Skeletal muscle tissue (tissue), 3 donors: ENCODE measurements at regions not wholly inside any gene's neighbourhood (a gene's known extent, or its start where the extent isn't known, plus 50 kb on each side); places are given as distances from the start of the nearest gene placed in this dataset.

Experiments used
- H3K27ac ChIP-seq: one replicate; pipeline ENCODE4 v1.7.0; 2013; ENCODE audit warnings: mild to moderate bottlenecking, low read depth, low read length, inconsistent platforms
- H3K27me3 ChIP-seq, 3 donors: one replicate each; pipeline ENCODE4 v1.7.0; 2013; ENCODE audit warnings: low read length in 3 of 3; ENCODE audit not compliant: control insufficient read depth in 3 of 3, insufficient read depth in 3 of 3
- H3K36me3 ChIP-seq, 3 donors: one replicate each; pipeline ENCODE4 v1.7.0; 2013; ENCODE audit warnings: low read length in 3 of 3; ENCODE audit not compliant: control insufficient read depth in 3 of 3, insufficient read depth in 3 of 3
- H3K4me1 ChIP-seq, 3 donors: one replicate each; pipeline ENCODE4 v1.7.0; 2013; ENCODE audit warnings: low read length in 3 of 3, mild to moderate bottlenecking in 3 of 3; ENCODE audit not compliant: control insufficient read depth in 3 of 3, insufficient read depth in 3 of 3
- H3K4me3 ChIP-seq, 3 donors: one replicate each; pipeline ENCODE4 v1.7.0; 2013; ENCODE audit warnings: low read length in 3 of 3
- H3K9ac ChIP-seq, 3 donors: one replicate each; pipeline ENCODE4 v1.7.0; 2013; ENCODE audit warnings: low read length in 3 of 3, mild to moderate bottlenecking in 3 of 3, moderate library complexity in 2 of 3, low read depth in 1 of 3
- H3K9me3 ChIP-seq, 3 donors: one replicate each; pipeline ENCODE4 v1.7.0; 2013; ENCODE audit warnings: low read length in 3 of 3; ENCODE audit not compliant: control insufficient read depth in 3 of 3
- donor health status: Osteomylitis.

DNA sequence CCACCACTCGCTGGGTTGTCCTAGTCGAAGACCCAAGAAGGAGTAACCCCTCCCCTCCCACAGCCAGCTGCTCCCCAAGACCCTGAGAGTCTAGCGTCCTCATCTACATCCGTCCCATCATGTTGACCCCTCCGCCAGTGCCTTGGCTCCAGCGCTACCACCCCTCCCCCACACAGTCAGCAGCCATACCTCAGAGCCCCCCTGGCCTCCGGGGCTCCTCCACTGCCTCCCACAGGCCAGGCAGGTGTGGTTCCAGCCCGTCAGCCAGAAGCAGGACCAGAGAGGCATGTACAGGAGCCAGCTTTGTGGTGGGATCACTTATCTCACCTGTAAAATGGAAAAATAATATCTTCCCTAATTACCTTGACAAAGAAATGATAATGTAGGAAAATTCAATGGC lies 51.5 kb upstream of the PHF21B start:
- H3K4me3 ChIP-seq: no peak overlapping the region
- H3K4me1 ChIP-seq: no peaks in the 10 kb centered on the region
- peaks cover 8 to 28% (median 26%) of the 10 kb centered on the region in 3 donors for H3K27me3 ChIP-seq
- no peaks in the 10 kb centered on the region for H3K36me3 ChIP-seq
- no peak overlapping the region for H3K9ac ChIP-seq
- no peaks in the 10 kb centered on the region for H3K9me3 ChIP-seq
- no peak overlapping the region for H3K27ac ChIP-seq

DNA sequence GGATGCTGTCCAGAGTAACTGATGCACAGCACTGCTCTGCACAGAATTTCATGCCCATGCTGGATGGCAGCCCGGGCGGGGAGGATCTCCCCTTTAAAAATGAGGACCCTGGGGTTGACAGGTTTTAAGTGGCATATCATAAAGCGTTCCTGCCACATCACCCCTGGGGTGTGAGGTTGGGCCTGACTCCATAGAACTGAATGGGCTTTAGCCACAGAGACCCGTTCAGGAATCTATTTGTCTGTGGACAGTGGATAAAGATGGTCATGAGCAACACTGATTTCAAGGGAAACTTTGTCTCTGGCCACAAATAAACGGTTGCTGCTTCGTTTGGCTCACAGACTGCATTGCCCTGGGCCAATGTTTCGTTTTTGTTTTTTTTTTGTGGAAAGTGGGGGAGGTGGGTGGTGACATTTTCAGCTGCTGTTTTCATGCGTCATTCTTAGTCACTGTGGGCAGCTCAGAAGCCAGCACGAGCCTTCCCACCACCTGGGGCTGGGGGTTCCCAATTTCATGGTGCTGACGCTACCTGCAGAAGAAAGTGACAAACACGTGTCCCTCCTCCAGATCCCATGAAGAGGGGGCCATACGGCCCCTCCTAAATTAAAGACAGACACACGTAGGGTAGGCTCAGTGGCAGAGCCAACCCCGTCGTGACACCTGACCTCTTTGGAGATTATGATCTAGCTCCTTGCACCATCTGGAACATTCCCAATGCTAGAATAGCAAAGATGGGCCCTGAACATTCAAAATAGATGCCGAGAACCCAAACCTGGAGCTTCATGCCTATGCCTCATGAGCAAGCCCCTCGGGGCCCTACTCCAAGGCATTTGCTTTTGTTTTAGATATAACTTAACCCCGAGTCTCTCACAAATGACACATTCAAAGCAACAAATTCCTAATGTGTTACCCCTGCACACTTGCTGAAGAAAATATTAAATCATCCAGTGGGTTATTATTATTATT lies 54.8 kb upstream of the PHF21B start:
- Histone ChIP-seq H3K4me3 (no peak overlapping the region), H3K9ac (no peak overlapping the region), H3K27ac (no peak overlapping the region), H3K9me3 (peaks cover 0 to 3% (median 0%) of the 10 kb centered on the region in 3 donors), H3K36me3 (no peaks in the 10 kb centered on the region), H3K4me1 (no peaks in the 10 kb centered on the region), H3K27me3 (peaks cover 7 to 24% (median 18%) of the 10 kb centered on the region in 3 donors)

DNA sequence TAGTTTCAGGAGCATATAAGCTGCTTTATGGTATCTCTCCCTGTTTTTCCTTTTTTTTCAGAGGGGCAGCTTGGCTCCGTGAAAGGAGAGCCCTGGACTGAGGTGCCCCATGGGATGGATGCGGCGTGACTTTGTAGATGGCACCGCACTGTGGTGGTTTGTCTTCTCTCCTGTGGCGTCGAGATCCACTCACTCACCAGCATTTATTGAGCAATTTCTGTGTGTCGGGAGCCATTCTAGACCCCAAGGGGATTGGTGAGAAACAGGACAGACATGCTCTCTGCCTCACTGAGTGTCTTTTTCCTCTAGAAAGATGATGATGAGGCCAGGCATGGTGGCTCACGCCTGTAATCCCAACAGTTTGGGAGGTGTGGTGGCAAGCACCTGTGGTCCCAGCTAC lies 55.9 kb upstream of the PHF21B start:
- H3K4me3 ChIP-seq: no peak overlapping the region
- no peaks in the 10 kb centered on the region for H3K4me1 ChIP-seq
- no peak overlapping the region for H3K9ac ChIP-seq
- no peaks in the 10 kb centered on the region for H3K36me3 ChIP-seq
- peaks cover 7 to 24% (median 20%) of the 10 kb centered on the region in 3 donors for H3K27me3 ChIP-seq
- peaks cover 0 to 3% (median 0%) of the 10 kb centered on the region in 3 donors for H3K9me3 ChIP-seq
- H3K27ac ChIP-seq: no peak overlapping the region

DNA sequence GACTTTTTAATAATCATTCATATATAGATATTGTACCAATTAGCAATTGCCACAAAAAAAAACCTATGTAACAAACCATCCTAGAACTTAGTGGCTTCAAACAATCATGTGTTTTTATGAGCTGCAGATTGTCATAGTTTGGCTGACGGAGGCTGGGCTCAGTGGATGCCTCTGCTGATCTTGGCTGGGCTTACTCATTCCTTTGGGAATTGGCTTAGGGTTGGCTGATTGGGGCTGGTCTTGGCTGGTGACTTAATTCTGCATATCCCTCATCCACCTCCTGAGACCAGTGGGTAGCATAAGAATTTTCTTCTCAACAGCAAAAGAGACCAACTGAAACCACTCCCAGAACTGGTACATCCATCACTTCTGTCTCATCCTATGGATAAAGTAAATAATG lies 57.9 kb upstream of the PHF21B start:
- no peak overlapping the region for H3K4me3 ChIP-seq
- H3K4me1 ChIP-seq: no peaks in the 10 kb centered on the region
- no peaks in the 10 kb centered on the region for H3K36me3 ChIP-seq
- H3K9me3 ChIP-seq: peaks cover 0 to 3% (median 0%) of the 10 kb centered on the region in 3 donors
- no peak overlapping the region for H3K27ac ChIP-seq
- H3K27me3 ChIP-seq: peaks cover 15 to 29% (median 21%) of the 10 kb centered on the region in 3 donors
- H3K9ac ChIP-seq: no peak overlapping the region

DNA sequence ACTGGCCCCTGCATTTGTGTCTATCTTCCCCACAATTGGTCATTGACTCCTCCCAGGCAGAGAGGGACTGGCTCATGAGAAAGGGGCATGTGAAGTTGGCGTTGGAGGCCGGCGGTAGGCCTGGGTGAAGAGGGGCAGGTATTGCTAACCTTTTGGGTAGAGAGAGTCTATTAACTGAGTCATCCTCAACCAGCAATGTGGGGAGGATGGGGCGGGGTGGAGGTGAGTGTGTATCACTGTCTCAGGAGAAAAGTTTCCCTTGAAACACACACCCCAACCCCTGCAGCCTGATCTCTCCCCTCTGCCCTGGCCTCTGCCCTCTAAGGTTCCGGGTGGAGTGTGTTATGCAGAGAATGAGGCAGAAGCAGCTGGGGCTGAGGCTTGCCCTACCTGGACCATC lies 60.1 kb upstream of the PHF21B start:
- no peak overlapping the region for H3K27ac ChIP-seq
- H3K36me3 ChIP-seq: no peaks in the 10 kb centered on the region
- no peak overlapping the region for H3K9ac ChIP-seq
- H3K27me3 ChIP-seq: peaks cover 22 to 29% (median 29%) of the 10 kb centered on the region in 3 donors
- peaks cover 0 to 3% (median 0%) of the 10 kb centered on the region in 3 donors for H3K9me3 ChIP-seq
- no peaks in the 10 kb centered on the region for H3K4me1 ChIP-seq
- H3K4me3 ChIP-seq: no peak overlapping the region

DNA sequence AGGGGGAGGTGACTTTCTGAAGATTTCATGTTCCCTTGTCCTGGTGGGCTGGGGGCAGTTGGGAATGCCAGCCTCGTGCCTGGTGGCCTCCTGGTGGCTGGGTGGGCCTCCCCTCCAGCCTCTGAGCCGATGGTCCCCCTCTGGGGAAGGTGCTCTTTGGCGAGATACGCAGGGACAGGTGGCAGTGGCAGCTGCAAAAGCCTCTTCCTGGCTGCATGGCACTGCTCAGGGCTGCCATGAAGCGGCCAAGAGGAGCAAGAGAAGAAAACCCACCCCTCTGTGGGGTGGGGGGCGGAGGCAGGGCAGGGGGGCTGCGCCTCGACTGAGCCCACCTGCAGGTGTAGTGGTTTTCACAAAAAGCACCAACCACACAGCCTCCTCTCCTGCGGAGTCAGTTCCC lies 61.8 kb upstream of the PHF21B start:
- Histone ChIP-seq H3K36me3 (no peaks in the 10 kb centered on the region), H3K4me1 (no peaks in the 10 kb centered on the region), H3K9ac (no peak overlapping the region), H3K9me3 (peaks cover 0 to 3% (median 0%) of the 10 kb centered on the region in 3 donors), H3K27me3 (peaks cover 36 to 42% (median 40%) of the 10 kb centered on the region in 3 donors), H3K4me3 (no peak overlapping the region), H3K27ac (no peak overlapping the region)

DNA sequence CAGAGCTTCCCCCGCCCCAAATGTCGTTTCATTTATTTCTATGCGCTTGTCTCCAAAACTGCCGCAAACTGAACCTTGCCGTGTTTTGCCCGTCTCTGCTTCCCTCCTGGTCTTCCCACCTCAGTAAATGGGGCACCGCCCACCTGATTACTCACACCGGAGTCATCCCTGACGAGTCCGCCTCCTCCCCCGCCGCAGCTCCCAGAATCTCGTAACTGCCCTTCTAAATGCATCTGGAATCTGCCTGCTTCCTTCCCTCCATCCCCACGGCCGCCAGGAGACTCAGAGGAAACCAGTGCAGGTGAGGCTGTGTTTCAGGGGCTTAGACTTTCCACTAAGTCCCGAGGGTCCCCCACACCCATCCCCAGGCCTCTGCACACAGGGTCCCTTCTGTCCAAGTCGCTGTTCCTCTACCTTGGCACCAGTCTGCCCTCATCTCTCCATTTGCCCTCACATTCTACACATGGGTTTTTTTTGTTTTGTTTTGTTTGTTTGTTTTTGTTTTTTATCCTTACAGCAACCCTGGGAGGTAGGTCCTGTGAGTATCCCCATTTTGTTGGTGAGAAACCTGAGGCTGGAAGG lies 62.6 kb upstream of the PHF21B start:
- Histone ChIP-seq H3K4me1 (no peaks in the 10 kb centered on the region), H3K9ac (no peak overlapping the region), H3K27me3 (peaks cover 43 to 49% (median 48%) of the 10 kb centered on the region in 3 donors), H3K9me3 (peaks cover 0 to 3% (median 0%) of the 10 kb centered on the region in 3 donors), H3K4me3 (no peak overlapping the region), H3K27ac (no peak overlapping the region), H3K36me3 (no peaks in the 10 kb centered on the region)

DNA sequence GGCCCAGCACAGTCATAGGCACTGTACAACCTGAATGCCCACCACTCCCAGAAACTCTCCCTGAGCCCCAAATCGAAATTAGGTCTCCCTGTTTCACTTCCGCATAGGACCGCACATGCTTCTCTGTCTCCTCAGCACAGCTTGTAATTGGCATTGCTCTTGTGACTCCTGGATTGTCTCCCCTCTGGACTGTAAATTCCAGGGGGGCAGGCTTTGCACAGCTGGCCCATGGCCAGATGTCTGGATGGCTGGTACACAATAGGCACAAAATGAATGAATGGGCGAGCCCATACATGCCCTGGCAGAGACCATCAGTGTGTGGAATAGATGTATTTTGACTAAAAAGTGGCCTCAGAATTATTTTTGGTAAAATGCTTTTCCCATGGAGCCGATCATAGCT lies 63.3 kb upstream of the PHF21B start:
- Histone ChIP-seq H3K9me3 (peaks cover 0 to 3% (median 0%) of the 10 kb centered on the region in 3 donors), H3K27ac (no peak overlapping the region), H3K27me3 (peaks cover 50 to 56% (median 55%) of the 10 kb centered on the region in 3 donors), H3K4me1 (no peaks in the 10 kb centered on the region), H3K4me3 (no peak overlapping the region), H3K9ac (no peak overlapping the region), H3K36me3 (no peaks in the 10 kb centered on the region)

DNA sequence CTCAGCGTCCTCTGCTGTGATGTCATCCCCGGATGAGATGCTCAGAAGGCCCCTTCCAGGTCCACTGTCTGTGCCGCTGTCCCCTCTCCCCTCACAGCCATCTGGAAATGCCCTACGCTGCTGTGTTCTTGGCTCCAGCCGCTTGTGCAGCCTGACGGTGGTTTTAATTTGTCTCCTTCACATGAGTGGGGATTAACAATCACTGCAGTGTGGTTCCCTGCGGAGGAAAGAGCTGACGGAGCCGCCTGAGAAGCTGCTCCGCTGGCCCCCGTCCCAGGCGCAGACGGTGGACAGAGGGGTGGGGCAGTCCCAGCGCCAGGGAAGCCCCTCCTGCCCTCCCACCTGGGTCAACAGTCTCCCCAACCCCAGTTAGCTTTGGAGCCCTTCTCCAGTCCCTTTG lies 67.5 kb upstream of the PHF21B start:
- no peak overlapping the region for H3K27ac ChIP-seq
- H3K4me3 ChIP-seq: no peak overlapping the region
- no peaks in the 10 kb centered on the region for H3K36me3 ChIP-seq
- peaks cover 54 to 59% (median 57%) of the 10 kb centered on the region in 3 donors for H3K27me3 ChIP-seq
- H3K9me3 ChIP-seq: no peaks in the 10 kb centered on the region
- no peaks in the 10 kb centered on the region for H3K4me1 ChIP-seq
- H3K9ac ChIP-seq: no peak overlapping the region

DNA sequence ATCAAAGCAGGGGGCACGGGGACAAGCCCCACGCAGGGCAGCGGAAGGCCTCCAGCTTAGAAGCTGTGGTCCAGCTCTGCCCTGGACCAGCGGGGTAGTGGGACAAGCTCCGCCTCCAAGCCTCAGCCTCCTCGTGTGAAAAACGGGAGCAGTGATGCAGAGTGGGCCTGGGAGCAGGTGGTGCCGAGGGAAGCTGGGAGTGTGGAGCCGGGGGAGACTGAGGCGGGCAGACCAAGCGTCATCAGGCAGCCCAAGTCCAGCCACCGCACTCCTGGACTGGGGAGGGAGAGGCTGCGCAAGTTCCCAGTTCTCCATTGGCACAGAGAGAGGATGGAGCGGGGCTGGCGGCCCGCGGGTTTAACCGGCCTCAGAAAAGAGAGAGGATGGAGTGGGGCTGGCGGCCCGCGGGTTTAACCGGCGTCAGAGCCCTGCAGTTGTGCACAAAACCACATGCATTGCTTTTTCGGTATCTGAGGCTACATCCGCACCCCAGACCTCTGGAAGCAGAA lies 68.1 kb upstream of the PHF21B start:
- H3K9me3 ChIP-seq: no peaks in the 10 kb centered on the region
- H3K4me3 ChIP-seq: no peak overlapping the region
- H3K4me1 ChIP-seq: no peaks in the 10 kb centered on the region
- H3K27me3 ChIP-seq: peaks cover 48 to 59% (median 56%) of the 10 kb centered on the region in 3 donors
- H3K27ac ChIP-seq: no peak overlapping the region
- no peak overlapping the region for H3K9ac ChIP-seq
- H3K36me3 ChIP-seq: no peaks in the 10 kb centered on the region
